Peyer's patch (tissue), 4 donors: ENCODE measurements at regions not wholly inside any gene's neighbourhood (a gene's known extent, or its start where the extent isn't known, plus 50 kb on each side); places are given as distances from the start of the nearest gene placed in this dataset.

ENCODE experiments used
- POLR2A ChIP-seq, 2 donors: fragments of 450-650 bp; IDR thresholded peaks; one replicate each; pipeline ENCODE4 v1.5.1; 2017; ENCODE audit warnings: antibody characterized with exemption in 2 of 2, mild to moderate bottlenecking in 2 of 2, moderate library complexity in 2 of 2
- TF ChIP-seq, protein P1 (sequence below), 6 experiments: fragments of 450-650 bp in 4 of 6; fragments of 200-600 bp in 2 of 6; sonication (generic) in 1 of 6; IDR thresholded peaks; one replicate each; pipeline ENCODE4 v1.5.1; 2017 to 2019; ENCODE audit warnings: antibody characterized with exemption in 6 of 6, mild to moderate bottlenecking in 3 of 6, moderate library complexity in 1 of 6

DNA sequence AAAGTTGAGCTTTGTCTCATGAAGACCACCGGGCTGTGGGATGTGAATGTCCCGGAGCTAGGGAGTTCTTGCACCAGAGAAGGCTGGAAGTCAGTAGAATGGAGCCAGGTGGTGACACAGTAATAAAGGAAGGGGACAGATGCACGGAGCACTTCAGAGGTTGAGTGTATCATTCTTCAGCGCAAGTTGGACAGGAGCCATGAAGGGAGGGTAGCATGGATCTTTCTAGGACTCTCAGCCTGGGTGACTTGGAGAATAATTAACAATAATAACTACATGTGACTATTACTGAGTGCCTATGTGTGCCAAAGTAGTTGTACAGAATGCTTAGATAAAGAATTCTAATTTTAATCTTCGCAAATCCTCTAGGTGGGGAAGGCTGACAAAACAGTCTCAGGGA, 258.7 kb upstream of the AJAP1 start:
- TF ChIP-seq, protein P1, sequence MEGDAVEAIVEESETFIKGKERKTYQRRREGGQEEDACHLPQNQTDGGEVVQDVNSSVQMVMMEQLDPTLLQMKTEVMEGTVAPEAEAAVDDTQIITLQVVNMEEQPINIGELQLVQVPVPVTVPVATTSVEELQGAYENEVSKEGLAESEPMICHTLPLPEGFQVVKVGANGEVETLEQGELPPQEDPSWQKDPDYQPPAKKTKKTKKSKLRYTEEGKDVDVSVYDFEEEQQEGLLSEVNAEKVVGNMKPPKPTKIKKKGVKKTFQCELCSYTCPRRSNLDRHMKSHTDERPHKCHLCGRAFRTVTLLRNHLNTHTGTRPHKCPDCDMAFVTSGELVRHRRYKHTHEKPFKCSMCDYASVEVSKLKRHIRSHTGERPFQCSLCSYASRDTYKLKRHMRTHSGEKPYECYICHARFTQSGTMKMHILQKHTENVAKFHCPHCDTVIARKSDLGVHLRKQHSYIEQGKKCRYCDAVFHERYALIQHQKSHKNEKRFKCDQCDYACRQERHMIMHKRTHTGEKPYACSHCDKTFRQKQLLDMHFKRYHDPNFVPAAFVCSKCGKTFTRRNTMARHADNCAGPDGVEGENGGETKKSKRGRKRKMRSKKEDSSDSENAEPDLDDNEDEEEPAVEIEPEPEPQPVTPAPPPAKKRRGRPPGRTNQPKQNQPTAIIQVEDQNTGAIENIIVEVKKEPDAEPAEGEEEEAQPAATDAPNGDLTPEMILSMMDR (IDR thresholded peaks at IDR 0.05), result no peak
- TF ChIP-seq POLR2A (IDR thresholded peaks at IDR 0.05), result no peak
